ENCODE measurements at regions not wholly inside any gene's neighbourhood (a gene's known extent, or its start where the extent isn't known, plus 50 kb on each side); places are given as distances from the start of the nearest gene placed in this dataset.

DNA sequence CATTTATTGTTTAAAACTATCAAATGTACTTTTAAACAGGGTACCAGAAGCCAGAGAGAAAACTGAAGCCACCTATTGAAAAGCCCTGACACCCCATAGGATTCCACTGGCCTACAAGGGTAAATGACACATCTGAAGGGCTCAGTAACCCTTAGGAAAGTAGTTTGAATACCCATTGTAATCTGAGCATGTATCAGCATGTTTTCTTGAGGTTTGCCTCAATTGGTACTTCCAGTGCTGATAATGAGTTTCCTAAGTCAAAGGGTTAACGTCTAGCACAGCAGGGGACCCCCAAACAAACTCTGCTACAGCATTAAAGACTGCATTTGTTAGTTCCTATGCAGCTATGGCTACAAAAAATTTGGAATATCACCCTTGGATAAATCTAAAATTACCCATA is 657.1 kb downstream of the NR2F1-AS1 start:
- no peak for DNase-seq (ENCODE audit: low read depth in 1 of 2, low spot score in 1 of 2)
- no peaks in the 10 kb centered on the region for H3K27me3 ChIP-seq (ENCODE audit: insufficient read depth, poor library complexity, severe bottlenecking)
- no peak for TF ChIP-seq SPI1 (IDR thresholded peaks at IDR 0.05; ENCODE audit: borderline replicate concordance, low read depth)
- TF ChIP-seq REST (IDR thresholded peaks at IDR 0.05; ENCODE audit: insufficient replicate concordance, low read depth) = no peak
- TF ChIP-seq, protein P1, sequence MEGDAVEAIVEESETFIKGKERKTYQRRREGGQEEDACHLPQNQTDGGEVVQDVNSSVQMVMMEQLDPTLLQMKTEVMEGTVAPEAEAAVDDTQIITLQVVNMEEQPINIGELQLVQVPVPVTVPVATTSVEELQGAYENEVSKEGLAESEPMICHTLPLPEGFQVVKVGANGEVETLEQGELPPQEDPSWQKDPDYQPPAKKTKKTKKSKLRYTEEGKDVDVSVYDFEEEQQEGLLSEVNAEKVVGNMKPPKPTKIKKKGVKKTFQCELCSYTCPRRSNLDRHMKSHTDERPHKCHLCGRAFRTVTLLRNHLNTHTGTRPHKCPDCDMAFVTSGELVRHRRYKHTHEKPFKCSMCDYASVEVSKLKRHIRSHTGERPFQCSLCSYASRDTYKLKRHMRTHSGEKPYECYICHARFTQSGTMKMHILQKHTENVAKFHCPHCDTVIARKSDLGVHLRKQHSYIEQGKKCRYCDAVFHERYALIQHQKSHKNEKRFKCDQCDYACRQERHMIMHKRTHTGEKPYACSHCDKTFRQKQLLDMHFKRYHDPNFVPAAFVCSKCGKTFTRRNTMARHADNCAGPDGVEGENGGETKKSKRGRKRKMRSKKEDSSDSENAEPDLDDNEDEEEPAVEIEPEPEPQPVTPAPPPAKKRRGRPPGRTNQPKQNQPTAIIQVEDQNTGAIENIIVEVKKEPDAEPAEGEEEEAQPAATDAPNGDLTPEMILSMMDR (IDR thresholded peaks at IDR 0.05; ENCODE audit: insufficient read depth, low read length) = no peak
- no peak for TF ChIP-seq GABPA (IDR thresholded peaks at IDR 0.05; ENCODE audit: low read depth)
- no peak for TF ChIP-seq POLR2AphosphoS5 (IDR thresholded peaks at IDR 0.05; ENCODE audit: low read depth)
- H3K27ac ChIP-seq (replicated peaks) = no peak overlapping the region
- H3K4me3 ChIP-seq (replicated peaks; ENCODE audit: insufficient read depth, low read length) = no peak overlapping the region

DNA sequence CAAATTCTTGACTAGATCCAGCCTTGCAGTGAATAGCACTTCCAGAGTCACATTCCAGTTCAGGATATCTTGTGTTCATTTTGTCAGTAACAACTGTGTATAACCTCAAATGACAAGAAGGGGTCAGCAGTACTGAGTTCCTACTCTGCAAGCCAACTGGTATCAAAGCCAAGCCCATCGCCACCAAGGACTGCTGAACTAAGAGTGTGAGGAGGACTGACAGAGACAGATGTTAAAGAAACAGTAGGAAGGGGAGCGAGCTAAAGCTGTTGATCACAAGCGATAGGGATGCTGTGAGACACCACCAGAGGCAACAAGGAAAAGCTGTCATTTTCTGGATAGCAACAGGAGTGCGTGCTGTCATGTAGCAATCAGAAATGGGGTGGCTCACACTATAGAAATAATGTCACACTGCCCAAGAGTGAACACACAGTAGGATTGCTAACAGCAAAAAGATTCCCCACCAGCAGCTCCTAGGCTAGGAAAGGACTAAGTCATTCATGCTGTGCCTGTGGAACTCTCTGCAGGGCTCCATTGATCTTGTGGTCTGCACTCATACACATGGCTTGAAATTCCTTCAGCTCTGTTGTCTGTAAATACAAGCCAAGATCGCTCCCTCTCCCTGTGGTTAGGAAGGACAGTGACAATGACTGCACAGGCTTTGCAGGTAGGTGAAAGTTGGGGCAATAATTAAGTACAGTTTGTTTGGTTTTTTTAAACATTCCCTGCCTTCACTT is 658.6 kb downstream of the NR2F1-AS1 start:
- no peak overlapping the region for H3K27ac ChIP-seq (replicated peaks)
- H3K27me3 ChIP-seq (ENCODE audit: insufficient read depth, poor library complexity, severe bottlenecking) = no peaks in the 10 kb centered on the region
- TF ChIP-seq REST (IDR thresholded peaks at IDR 0.05; ENCODE audit: insufficient replicate concordance, low read depth) (no peak), SPI1 (IDR thresholded peaks at IDR 0.05; ENCODE audit: borderline replicate concordance, low read depth) (no peak), GABPA (IDR thresholded peaks at IDR 0.05; ENCODE audit: low read depth) (no peak), POLR2AphosphoS5 (IDR thresholded peaks at IDR 0.05; ENCODE audit: low read depth) (no peak)
- TF ChIP-seq, protein P1 (IDR thresholded peaks at IDR 0.05; ENCODE audit: insufficient read depth, low read length) = no peak
- no peak overlapping the region for H3K4me3 ChIP-seq (replicated peaks; ENCODE audit: insufficient read depth, low read length)
- DNase-seq (ENCODE audit: low read depth in 1 of 2, low spot score in 1 of 2) = no peak

DNA sequence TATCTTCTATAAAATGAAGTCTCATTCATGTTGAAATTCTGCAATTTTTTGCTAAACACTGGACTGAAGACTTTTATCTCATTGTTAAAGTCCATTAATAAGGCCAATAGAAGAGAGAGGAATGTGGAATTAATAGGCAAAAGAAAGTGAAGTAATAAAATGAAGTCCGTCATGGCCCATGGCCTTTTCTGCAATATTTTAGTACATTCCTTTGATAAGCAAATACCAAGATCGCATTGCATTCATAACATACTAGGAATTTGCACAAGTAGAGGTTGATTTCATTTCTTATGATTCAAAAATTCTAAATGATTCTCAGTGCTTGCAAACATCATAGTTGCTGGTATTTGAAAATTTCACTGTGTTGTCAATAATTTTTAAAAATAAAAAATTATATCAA is 664.0 kb downstream of the NR2F1-AS1 start:
- no peak overlapping the region for H3K27ac ChIP-seq (replicated peaks)
- H3K27me3 ChIP-seq (ENCODE audit: insufficient read depth, poor library complexity, severe bottlenecking) = no peaks in the 10 kb centered on the region
- no peak overlapping the region for H3K4me3 ChIP-seq (replicated peaks; ENCODE audit: insufficient read depth, low read length)
- DNase-seq (ENCODE audit: low read depth in 1 of 2, low spot score in 1 of 2) = no peak
- TF ChIP-seq, protein P1 (IDR thresholded peaks at IDR 0.05; ENCODE audit: insufficient read depth, low read length) = no peak
- no peak for TF ChIP-seq GABPA (IDR thresholded peaks at IDR 0.05; ENCODE audit: low read depth)
- TF ChIP-seq SPI1 (IDR thresholded peaks at IDR 0.05; ENCODE audit: borderline replicate concordance, low read depth) = no peak
- TF ChIP-seq POLR2AphosphoS5 (IDR thresholded peaks at IDR 0.05; ENCODE audit: low read depth) = no peak
- TF ChIP-seq REST (IDR thresholded peaks at IDR 0.05; ENCODE audit: insufficient replicate concordance, low read depth) = no peak

Data from HL-60 (cell line).